SK-N-MC (cell line): ENCODE measurements at regions not wholly inside any gene's neighbourhood (a gene's known extent, or its start where the extent isn't known, plus 50 kb on each side); places are given as distances from the start of the nearest gene placed in this dataset.

Experiments
- DNase-seq: peaks from one replicate; pipeline ENCODE4 v3.0.0-alpha.2; 2011; ENCODE audit warnings: low read depth, low spot score
- H3K27ac ChIP-seq: fragments of 200-600 bp; sonication (generic); 2 replicates; pipeline ENCODE4 v1.5.1; 2016; ENCODE audit warnings: mixed run types
- H3K36me3 ChIP-seq: fragments of 200-600 bp; sonication (generic); 2 replicates; pipeline ENCODE4 v1.6.1; 2017; ENCODE audit warnings: antibody characterized with exemption, low read length, mixed read lengths; ENCODE audit not compliant: insufficient read depth
- H3K4me3 ChIP-seq: fragments of 200-600 bp; sonication (generic); 2 replicates; pipeline ENCODE4 v1.5.1; 2016
- H3K9ac ChIP-seq: fragments of 200-600 bp; sonication (generic); 2 replicates; pipeline ENCODE4 v1.8.0; 2017; ENCODE audit warnings: mixed run types, mixed read lengths; ENCODE audit not compliant: insufficient read length
- H3K9me3 ChIP-seq: fragments of 200-600 bp; sonication (generic); 2 replicates; pipeline ENCODE4 v1.6.1; 2017; ENCODE audit warnings: low read depth, mild to moderate bottlenecking, antibody characterized with exemption, low read length, moderate library complexity, mixed read lengths
- EZH2 ChIP-seq: fragments of 200-600 bp; sonication (generic); IDR thresholded peaks from one replicate; pipeline ENCODE4 v1.6.1; 2017; ENCODE audit warnings: antibody characterized with exemption
- FOXP2 ChIP-seq: optimal IDR thresholded peaks from 2 replicates; pipeline ENCODE3; 2011; ENCODE audit warnings: mild to moderate bottlenecking, moderate library complexity; ENCODE audit not compliant: insufficient read depth; ENCODE audit errors: extremely low read length, control extremely low read depth
- POLR2AphosphoS5 ChIP-seq: IDR thresholded peaks from 2 replicates; pipeline ENCODE4 v1.6.1; 2012; ENCODE audit warnings: mild to moderate bottlenecking, low read depth, low read length, borderline replicate concordance

- DNase-seq = no peak
These were observed 151.8 kb downstream of the IRF8 start for GRCh38 chr16:86050591-86051367.

GRCh38 chr16:86051368-86052114, 152.6 kb downstream of the IRF8 start:
- Histone ChIP-seq H3K9me3 (no peaks in the 10 kb centered on the region), H3K36me3 (no peaks in the 10 kb centered on the region), H3K9ac (no peak overlapping the region), H3K27ac (no peak overlapping the region), H3K4me3 (no peak overlapping the region)
- TF ChIP-seq FOXP2 (no peak), POLR2AphosphoS5 (no peak), EZH2 (no peak)
- DNase-seq = no peak

More at GRCh38 chr16:86050591-86051367, 151.8 kb downstream of the IRF8 start:
- Histone ChIP-seq H3K36me3 (no peaks in the 10 kb centered on the region), H3K4me3 (no peak overlapping the region), H3K27ac (no peak overlapping the region), H3K9ac (no peak overlapping the region), H3K9me3 (no peaks in the 10 kb centered on the region)
- TF ChIP-seq POLR2AphosphoS5 = no peak
- TF ChIP-seq EZH2 = no peak
- TF ChIP-seq FOXP2 = no peak

GRCh38 chr16:86052115-86052670, 153.2 kb downstream of the IRF8 start:
- Histone ChIP-seq H3K9ac (no peak overlapping the region), H3K27ac (no peak overlapping the region), H3K36me3 (no peaks in the 10 kb centered on the region), H3K9me3 (no peaks in the 10 kb centered on the region), H3K4me3 (no peak overlapping the region)
- no peak for TF ChIP-seq POLR2AphosphoS5
- no peak for TF ChIP-seq EZH2
- no peak for TF ChIP-seq FOXP2
- no peak for DNase-seq

- Histone ChIP-seq H3K36me3 (no peaks in the 10 kb centered on the region), H3K4me3 (no peak overlapping the region), H3K9ac (no peak overlapping the region), H3K27ac (no peak overlapping the region), H3K9me3 (no peaks in the 10 kb centered on the region)
- no peak for TF ChIP-seq POLR2AphosphoS5
- no peak for TF ChIP-seq EZH2
- TF ChIP-seq FOXP2 = no peak
- no peak for DNase-seq
These were observed 154.0 kb downstream of the IRF8 start for GRCh38 chr16:86052926-86053325.

DNA sequence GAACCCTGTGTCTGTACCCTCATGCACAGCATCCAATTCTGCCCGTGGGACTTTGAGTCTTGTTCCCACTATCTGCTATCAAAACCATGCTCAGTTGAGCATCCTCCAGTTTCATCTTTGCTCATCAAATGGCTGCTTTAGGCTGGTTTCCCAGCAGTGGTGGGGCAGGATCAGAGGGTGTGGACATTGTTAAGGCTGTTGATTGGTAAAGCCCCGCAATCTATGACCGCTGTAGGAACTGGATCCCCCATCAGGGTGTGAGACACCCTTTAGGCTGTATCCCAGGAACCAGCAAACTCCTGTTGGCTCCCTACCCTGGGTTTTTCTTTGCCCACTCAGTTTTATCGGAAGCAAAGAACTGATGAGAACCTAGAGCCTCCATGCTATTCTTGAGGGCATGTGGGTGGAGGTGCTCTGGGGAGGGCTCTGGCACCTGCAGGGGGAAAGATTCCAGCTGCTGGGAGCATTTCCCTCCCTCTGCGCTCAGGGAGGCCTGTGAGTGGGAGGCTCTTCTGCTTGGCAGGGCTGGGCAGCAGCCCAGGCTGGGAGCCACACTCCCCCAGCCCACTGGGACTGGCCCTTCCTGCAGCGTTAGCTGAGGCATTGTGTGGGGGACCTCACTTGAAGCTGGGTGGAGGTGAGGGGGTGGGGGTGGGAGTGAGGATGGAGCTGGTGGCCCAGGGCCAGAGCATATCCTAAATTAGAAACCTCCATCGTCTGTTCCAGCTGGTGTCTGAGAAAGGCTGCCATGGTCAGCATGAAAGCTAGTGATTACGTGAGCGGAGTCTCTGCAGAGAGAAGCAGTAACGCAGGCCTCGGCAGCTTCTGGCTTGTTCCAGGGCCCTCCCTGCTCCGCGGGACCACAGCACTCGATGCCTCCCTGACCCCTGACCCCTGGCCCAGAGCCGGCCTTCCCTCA, 160.6 kb downstream of the IRF8 start:
- Histone ChIP-seq H3K4me3 (no peak overlapping the region), H3K9me3 (no peaks in the 10 kb centered on the region), H3K27ac (no peak overlapping the region), H3K9ac (no peak overlapping the region), H3K36me3 (no peaks in the 10 kb centered on the region)
- no peak for TF ChIP-seq FOXP2
- no peak for TF ChIP-seq POLR2AphosphoS5
- no peak for TF ChIP-seq EZH2
- DNase-seq = no peak

GRCh38 chr16:86060381-86061317, 161.7 kb downstream of the IRF8 start:
- H3K36me3 ChIP-seq = no peaks in the 10 kb centered on the region
- DNase-seq = no peak
- no peak overlapping the region for H3K4me3 ChIP-seq
- TF ChIP-seq EZH2 (no peak), POLR2AphosphoS5 (no peak), FOXP2 (no peak)
- H3K27ac ChIP-seq = no peak overlapping the region
- H3K9me3 ChIP-seq = no peaks in the 10 kb centered on the region
- no peak overlapping the region for H3K9ac ChIP-seq

GRCh38 chr16:86061318-86061695, 162.3 kb downstream of the IRF8 start:
- no peaks in the 10 kb centered on the region for H3K36me3 ChIP-seq
- TF ChIP-seq FOXP2 (no peak), POLR2AphosphoS5 (no peak), EZH2 (no peak)
- no peak overlapping the region for H3K4me3 ChIP-seq
- no peak for DNase-seq
- no peak overlapping the region for H3K27ac ChIP-seq
- H3K9me3 ChIP-seq = no peaks in the 10 kb centered on the region
- H3K9ac ChIP-seq = no peak overlapping the region
